Osteocyte (in vitro differentiated cells): ENCODE measurements at regions not wholly inside any gene's neighbourhood (a gene's known extent, or its start where the extent isn't known, plus 50 kb on each side); places are given as distances from the start of the nearest gene placed in this dataset.

ENCODE experiments used
- DNase-seq: peaks from one replicate; pipeline ENCODE4 v3.0.0; 2021; ENCODE audit warnings: mixed read lengths; ENCODE audit not compliant: unreplicated experiment; ENCODE audit errors: extremely low spot score
- H3K27ac Mint-ChIP-seq: one replicate; pipeline ENCODE4 v1.8.0; 2021; ENCODE audit warnings: mild to moderate bottlenecking, mixed read lengths; ENCODE audit not compliant: unreplicated experiment
- H3K27me3 Mint-ChIP-seq: one replicate; pipeline ENCODE4 v1.8.0; 2021; ENCODE audit warnings: mixed read lengths; ENCODE audit not compliant: unreplicated experiment
- H3K36me3 Mint-ChIP-seq: one replicate; pipeline ENCODE4 v1.8.0; 2021; ENCODE audit warnings: mixed read lengths; ENCODE audit not compliant: unreplicated experiment
- H3K4me1 Mint-ChIP-seq: one replicate; pipeline ENCODE4 v1.8.0; 2021; ENCODE audit warnings: mixed read lengths; ENCODE audit not compliant: unreplicated experiment
- H3K4me3 Mint-ChIP-seq: one replicate; pipeline ENCODE4 v1.8.0; 2021; ENCODE audit warnings: mild to moderate bottlenecking, moderate library complexity, mixed read lengths; ENCODE audit not compliant: unreplicated experiment
- H3K9me3 Mint-ChIP-seq: one replicate; pipeline ENCODE4 v1.8.0; 2021; ENCODE audit warnings: mixed read lengths; ENCODE audit not compliant: unreplicated experiment
- TF ChIP-seq, protein P1 (sequence below): fragments of 200-600 bp; sonication (generic); IDR thresholded peaks from 2 replicates; pipeline ENCODE4 v1.5.0; 2021; ENCODE audit warnings: antibody characterized with exemption, mild to moderate bottlenecking, moderate library complexity

DNA sequence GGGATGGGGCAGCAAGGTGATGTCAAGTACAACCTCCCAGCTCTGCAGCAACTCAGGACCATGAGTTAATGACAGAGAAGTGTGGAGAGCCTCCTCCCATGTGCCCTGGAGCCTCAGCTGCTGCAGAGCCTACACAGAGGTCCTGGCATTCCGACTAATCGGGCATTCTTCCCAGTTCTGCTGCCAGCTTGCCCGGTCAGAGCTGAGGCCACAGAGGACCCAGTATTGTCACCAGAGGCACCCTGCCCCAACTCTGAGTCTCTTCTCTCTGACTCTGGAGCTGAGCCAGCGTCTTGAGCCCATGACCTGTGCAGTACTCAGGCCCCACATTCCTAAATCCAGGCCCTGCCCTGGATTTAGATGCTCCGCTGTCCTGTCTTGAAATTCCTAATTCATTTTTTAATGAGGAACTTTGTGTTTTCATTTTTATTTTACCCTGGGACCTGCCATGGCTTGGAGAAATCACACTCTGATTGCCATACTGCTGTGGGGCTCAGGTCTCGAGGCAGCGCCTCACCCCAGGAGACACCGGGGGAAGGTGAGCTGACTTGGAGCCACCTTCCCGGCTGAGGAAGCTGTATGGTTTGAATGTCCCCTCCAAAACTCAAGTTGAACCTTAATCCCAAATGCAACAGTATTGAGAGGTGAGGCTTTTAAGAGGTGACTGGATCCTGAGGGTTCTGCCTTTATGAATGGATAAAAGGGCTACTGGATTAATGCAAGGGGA lies 144.9 kb upstream of the ZNF507 start:
- DNase-seq = peak; percentile 66
- Mint-ChIP-seq H3K36me3 (no peaks in the 10 kb centered on the region), H3K27ac (no peak overlapping the region), H3K4me1 (no peaks in the 10 kb centered on the region), H3K9me3 (no peaks in the 10 kb centered on the region), H3K27me3 (no peaks in the 10 kb centered on the region), H3K4me3 (no peak overlapping the region)
- TF ChIP-seq, protein P1, sequence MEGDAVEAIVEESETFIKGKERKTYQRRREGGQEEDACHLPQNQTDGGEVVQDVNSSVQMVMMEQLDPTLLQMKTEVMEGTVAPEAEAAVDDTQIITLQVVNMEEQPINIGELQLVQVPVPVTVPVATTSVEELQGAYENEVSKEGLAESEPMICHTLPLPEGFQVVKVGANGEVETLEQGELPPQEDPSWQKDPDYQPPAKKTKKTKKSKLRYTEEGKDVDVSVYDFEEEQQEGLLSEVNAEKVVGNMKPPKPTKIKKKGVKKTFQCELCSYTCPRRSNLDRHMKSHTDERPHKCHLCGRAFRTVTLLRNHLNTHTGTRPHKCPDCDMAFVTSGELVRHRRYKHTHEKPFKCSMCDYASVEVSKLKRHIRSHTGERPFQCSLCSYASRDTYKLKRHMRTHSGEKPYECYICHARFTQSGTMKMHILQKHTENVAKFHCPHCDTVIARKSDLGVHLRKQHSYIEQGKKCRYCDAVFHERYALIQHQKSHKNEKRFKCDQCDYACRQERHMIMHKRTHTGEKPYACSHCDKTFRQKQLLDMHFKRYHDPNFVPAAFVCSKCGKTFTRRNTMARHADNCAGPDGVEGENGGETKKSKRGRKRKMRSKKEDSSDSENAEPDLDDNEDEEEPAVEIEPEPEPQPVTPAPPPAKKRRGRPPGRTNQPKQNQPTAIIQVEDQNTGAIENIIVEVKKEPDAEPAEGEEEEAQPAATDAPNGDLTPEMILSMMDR = no peak

DNA sequence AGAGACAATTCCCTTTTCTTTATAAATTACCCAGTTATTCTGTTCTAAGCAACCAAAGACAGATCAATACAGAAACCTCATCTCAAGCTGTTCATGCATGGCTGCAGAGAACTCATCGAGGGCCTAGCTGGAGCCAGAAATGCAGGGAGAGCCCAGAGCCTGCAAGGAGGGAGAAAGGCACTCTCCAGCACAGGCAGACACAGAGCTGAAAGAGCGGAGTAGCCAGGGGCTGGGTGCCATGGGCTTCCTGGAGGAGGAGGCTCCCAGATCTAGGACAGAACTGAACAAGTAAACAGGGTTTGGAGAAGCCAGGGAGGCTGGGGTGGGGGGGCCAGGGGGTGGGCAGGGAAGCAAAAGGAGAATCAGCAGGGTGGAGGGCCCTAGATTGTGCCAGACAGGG lies 144.2 kb upstream of the ZNF507 start:
- no peaks in the 10 kb centered on the region for H3K36me3 Mint-ChIP-seq
- no peak overlapping the region for H3K27ac Mint-ChIP-seq
- TF ChIP-seq, protein P1 = no peak
- no peaks in the 10 kb centered on the region for H3K4me1 Mint-ChIP-seq
- peaks cover 4% of the 10 kb centered on the region for H3K9me3 Mint-ChIP-seq
- H3K27me3 Mint-ChIP-seq = no peaks in the 10 kb centered on the region
- no peak overlapping the region for H3K4me3 Mint-ChIP-seq
- peak; percentile 57 for DNase-seq

DNA sequence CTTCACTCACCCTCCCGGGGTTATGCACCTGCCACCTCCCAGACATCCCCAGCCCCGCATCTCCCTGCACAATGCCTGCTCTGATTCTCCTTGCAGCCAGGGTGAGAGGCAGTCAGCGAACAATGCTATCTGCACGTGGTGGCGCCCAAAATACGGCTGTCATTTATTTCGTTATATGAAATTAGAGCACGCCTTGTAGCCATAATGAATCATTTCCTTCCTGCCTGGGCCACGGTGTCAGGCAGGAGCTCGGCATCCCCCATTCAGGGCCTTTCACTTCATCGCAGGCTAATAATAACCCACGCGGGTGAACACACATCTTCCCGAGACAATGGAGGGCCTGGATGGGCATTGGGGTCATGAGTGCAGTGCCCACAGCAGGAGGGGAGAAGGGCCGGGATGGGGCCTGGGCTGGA lies 143.8 kb upstream of the ZNF507 start:
- H3K9me3 Mint-ChIP-seq = peaks cover 4% of the 10 kb centered on the region
- no peak overlapping the region for H3K4me3 Mint-ChIP-seq
- no peaks in the 10 kb centered on the region for H3K36me3 Mint-ChIP-seq
- peak; percentile 69 for DNase-seq
- no peaks in the 10 kb centered on the region for H3K27me3 Mint-ChIP-seq
- H3K4me1 Mint-ChIP-seq = no peaks in the 10 kb centered on the region
- TF ChIP-seq, protein P1 = no peak
- no peak overlapping the region for H3K27ac Mint-ChIP-seq

DNA sequence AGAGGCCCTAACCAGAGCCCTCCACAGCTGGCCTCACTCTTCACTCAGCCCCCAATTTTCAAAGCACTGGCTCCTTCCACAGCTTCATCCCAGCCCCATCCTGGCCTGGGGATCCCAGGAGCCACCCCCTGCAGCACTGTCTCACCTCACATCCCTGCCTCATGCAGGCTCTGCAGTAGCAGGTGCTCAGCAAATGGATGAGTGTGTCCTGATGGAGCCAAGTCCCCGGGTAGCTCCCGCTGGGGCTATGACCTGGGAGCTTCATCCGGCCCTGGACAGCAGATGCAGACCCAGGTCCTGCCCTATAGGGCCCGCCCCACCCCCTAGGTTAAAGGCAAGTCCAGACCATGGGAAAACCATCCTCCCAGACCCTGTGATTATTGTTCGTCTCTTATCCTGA lies 143.2 kb upstream of the ZNF507 start:
- H3K27ac Mint-ChIP-seq = no peak overlapping the region
- H3K9me3 Mint-ChIP-seq = peaks cover 8% of the 10 kb centered on the region
- no peaks in the 10 kb centered on the region for H3K36me3 Mint-ChIP-seq
- no peaks in the 10 kb centered on the region for H3K4me1 Mint-ChIP-seq
- no peaks in the 10 kb centered on the region for H3K27me3 Mint-ChIP-seq
- DNase-seq = no peak
- TF ChIP-seq, protein P1 = no peak
- H3K4me3 Mint-ChIP-seq = no peak overlapping the region

DNA sequence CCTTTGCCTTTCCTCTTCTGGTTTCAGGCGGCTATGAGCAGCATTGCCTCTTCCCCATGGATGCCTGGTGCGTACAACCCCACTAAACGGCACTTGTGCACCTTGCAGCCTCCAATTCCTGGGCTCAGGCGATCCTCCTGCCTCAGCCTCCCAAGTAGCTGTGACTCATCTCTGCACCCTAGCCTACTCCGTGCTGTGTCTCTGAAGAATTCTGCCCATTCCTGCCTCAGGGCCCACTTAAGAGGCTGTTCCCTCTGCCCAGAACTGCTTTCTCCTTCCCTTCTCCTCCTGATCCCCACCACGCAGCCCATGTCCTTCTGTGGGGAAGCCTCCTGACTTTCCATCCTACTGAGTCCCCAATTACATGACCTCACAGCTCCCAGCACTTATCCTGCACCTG lies 142.2 kb upstream of the ZNF507 start:
- DNase-seq = peak; percentile 57
- Mint-ChIP-seq H3K27me3 (no peaks in the 10 kb centered on the region), H3K4me1 (no peaks in the 10 kb centered on the region), H3K36me3 (no peaks in the 10 kb centered on the region), H3K27ac (no peak overlapping the region), H3K9me3 (peaks cover 10% of the 10 kb centered on the region), H3K4me3 (no peak overlapping the region)
- TF ChIP-seq, protein P1 = no peak
